ENCODE measurements at regions not wholly inside any gene's neighbourhood (a gene's known extent, or its start where the extent isn't known, plus 50 kb on each side); places are given as distances from the start of the nearest gene placed in this dataset.

DNA sequence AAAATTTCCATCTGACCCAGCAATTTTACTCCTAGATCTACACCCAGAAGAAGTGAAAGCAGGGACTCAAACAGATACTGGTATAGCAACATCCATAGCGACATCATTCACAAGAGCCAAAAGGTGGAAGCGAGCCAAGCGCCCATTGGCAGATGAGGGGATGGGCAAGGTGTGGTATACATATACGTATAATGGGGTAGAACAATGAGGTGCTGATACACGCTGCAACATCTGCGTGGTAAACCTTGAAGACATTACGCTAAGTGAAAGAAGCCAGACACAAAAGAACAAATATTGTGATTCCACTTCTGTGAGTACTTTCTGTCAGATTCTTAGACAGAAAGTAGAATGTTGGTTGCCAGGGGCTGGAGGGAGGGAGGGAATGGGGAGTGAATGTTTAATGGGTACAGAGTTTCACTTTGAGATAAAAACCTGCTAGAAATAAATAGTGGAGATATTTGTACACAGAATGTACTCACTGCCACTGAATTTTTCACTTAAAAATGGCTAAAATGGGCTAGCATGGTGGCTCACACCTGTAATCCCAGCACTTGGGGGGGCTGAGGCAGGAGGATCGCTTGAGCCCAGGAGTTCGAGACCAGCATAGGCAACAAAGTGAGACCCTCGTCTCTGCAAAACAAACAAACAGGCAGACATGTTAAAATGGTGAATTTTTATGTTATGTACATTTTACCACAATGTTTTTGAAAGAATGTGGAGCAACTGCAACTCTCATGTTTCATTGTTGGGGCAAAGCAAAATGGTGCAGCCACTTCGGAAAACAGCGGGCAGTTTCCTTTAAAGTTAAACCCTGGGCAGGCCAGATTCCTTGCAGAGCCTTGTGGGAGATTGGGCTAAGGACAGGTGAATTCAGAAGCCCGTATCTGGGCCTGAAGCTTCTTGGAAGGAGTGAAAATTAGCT lies 103.4 kb upstream of the MYCN start:
- DNase-seq (ENCODE audit: low spot score): no peak
- TF ChIP-seq CTCF (IDR thresholded peaks at IDR 0.05): no peak
- H3K27ac ChIP-seq: no peak overlapping the region
- no peak overlapping the region for H3K4me3 ChIP-seq

DNA sequence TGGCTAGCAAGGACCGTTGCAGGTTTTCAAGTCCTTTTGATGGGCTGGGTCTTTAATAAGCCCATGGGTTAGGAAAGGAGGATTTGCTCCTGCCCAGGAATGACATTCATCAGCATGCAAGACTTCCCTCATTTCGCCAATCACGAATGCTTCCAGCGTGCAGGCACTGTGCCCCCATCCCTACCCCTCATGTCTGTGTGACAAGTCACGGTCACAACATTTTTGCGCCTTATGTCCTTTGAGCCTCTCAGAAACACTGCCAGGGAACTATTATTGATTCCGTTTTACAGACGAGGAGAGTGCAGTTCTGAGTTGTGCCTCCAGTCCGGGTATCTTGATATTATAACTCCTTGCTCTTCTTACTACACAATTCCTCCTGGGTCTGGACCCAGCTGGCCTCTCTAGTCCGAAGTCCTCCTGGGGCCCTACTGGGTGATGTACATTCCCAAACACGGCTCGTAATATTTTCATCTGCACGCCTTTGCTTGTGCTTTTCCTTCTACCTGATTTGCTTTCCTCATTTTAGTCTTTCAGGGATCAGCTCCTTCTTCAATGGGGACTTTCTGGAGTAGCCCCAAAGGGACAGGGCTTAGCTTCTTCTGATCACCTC lies 101.8 kb upstream of the MYCN start:
- TF ChIP-seq CTCF (IDR thresholded peaks at IDR 0.05): no peak
- no peak for DNase-seq (ENCODE audit: low spot score)
- no peak overlapping the region for H3K4me3 ChIP-seq
- no peak overlapping the region for H3K27ac ChIP-seq

GRCh38 chr2:15839426-15840124 lies 100.8 kb upstream of the MYCN start:
- Histone ChIP-seq H3K27ac (no peak overlapping the region), H3K4me3 (no peak overlapping the region)
- no peak for TF ChIP-seq CTCF (IDR thresholded peaks at IDR 0.05)
- DNase-seq (ENCODE audit: low spot score): no peak

GRCh38 chr2:15840148-15840547 lies 100.2 kb upstream of the MYCN start:
- no peak overlapping the region for H3K4me3 ChIP-seq
- no peak for TF ChIP-seq CTCF (IDR thresholded peaks at IDR 0.05)
- H3K27ac ChIP-seq: no peak overlapping the region
- DNase-seq (ENCODE audit: low spot score): no peak

DNA sequence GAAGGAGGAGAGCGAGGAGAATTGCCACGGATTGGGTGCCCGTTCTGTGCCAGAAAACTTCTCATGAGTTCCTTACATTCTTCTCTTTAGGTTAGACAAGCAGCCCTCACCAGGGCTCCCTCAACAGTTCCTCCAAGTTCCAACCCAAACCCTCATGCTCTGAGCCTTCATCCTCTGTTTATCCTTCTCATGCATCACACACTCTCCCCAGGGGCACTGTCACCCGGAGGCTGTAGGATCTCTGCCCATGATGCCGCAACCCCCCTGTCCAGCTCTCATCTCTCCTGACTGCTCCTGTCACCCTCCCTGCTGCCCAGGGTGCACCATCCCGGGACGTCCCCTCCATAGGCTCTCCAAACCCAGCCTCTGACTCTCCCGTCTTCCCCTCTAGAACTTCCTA lies 99.4 kb upstream of the MYCN start:
- Histone ChIP-seq H3K4me3 (no peak overlapping the region), H3K27ac (no peak overlapping the region)
- no peak for DNase-seq (ENCODE audit: low spot score)
- no peak for TF ChIP-seq CTCF (IDR thresholded peaks at IDR 0.05)

DNA sequence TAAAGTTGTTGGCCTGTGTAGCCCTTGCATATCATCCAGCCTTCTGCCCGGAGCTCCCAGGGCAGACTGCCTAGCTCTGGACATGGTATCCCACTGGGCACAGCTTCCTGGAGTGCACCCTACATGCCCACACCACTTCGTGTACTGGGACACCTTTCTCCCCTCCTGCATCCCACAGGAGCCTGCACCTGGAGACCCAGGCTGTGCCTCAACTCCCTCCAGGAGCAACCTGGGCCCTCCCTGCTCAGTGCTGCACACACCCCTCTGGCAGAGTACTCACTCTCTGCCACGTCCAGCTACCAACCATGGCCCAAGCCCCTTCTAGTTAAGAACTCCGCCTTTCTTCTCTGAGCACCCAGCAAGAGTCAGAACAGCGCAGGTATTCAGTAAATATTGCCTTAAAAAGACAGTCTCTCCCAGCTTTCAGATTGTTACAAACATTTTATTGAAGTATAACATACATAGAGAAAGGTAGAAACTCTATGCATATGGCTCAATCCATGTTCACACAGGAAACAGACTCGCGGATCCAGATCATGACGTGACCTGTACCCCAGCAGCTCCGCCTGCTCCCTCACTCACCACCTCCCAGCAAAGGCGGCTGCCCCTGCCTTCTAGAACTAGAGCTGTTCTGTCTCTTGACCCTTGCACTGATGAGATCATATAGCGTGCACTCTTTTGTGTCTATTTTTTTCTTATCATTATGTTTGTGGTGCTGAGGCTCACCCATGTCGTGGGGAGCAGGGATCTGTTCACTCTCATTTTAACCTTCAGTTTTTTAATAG lies 98.4 kb upstream of the MYCN start:
- no peak for DNase-seq (ENCODE audit: low spot score)
- TF ChIP-seq CTCF (IDR thresholded peaks at IDR 0.05): no peak
- no peak overlapping the region for H3K4me3 ChIP-seq
- H3K27ac ChIP-seq: no peak overlapping the region
